ENCODE measurements at regions not wholly inside any gene's neighbourhood (a gene's known extent, or its start where the extent isn't known, plus 50 kb on each side); places are given as distances from the start of the nearest gene placed in this dataset.

DNA sequence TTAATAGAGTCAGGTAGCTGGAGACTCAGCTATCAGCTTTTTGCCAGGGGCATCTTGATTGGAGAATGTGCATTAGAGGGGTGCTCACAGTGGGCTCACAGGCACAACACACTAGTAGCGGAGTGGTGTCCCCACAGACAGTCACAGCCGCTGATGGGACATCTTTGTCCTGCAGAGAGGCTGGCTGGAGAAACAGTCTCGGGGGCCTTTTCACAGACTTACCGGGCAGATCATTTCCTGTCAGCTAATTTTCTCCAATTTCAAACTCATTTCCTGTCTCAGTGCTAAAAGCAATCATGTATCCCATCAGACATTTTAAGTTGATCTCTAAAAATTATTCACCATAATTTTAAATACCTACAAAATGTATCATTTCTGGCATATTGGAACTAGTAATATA, 562.6 kb downstream of the DCDC2C start:
- Histone ChIP-seq H3K9ac (ENCODE audit: low read depth in 1 of 2, low read length in 2 of 2) (no peak overlapping the region), H3K27me3 (ENCODE audit: control insufficient read depth in 2 of 2, insufficient read depth in 2 of 2, low read length in 2 of 2) (no peaks in the 10 kb centered on the region), H3K27ac (ENCODE audit: low read depth in 2 of 2, low read length in 2 of 2) (no peak overlapping the region), H3K36me3 (ENCODE audit: control insufficient read depth in 2 of 2, insufficient read depth in 2 of 2, low read length in 2 of 2) (no peaks in the 10 kb centered on the region), H3K9me3 (ENCODE audit: control insufficient read depth in 2 of 2, low read length in 2 of 2) (peaks cover 3 to 4% of the 10 kb centered on the region in 2 donors), H3K4me3 (ENCODE audit: low read length in 2 of 2) (no peak overlapping the region), H3K4me1 (ENCODE audit: control insufficient read depth in 2 of 2, insufficient read depth in 2 of 2, low read length in 2 of 2) (no peaks in the 10 kb centered on the region)

DNA sequence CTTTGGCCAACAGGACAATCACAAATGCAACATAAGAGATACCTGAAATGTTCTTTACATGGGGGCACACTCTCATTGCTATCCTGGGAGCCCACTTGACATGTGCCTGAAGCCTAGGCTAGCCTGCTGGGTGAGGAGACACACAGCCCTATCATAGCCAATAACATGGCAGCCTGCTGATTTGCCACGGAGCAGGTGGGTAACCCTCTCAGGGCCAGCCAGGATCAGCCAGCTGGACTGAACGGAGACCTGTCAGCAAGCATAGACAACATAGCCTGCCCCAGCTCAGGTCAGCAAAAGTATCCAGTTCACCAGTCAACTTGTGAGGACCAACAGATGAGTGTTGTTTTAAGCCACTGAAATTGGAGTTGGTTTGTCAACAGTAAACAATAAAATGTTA, 566.5 kb downstream of the DCDC2C start:
- no peaks in the 10 kb centered on the region for H3K36me3 ChIP-seq (ENCODE audit: control insufficient read depth in 2 of 2, insufficient read depth in 2 of 2, low read length in 2 of 2)
- no peak overlapping the region for H3K27ac ChIP-seq (ENCODE audit: low read depth in 2 of 2, low read length in 2 of 2)
- no peaks in the 10 kb centered on the region for H3K4me1 ChIP-seq (ENCODE audit: control insufficient read depth in 2 of 2, insufficient read depth in 2 of 2, low read length in 2 of 2)
- no peak overlapping the region for H3K4me3 ChIP-seq (ENCODE audit: low read length in 2 of 2)
- H3K9ac ChIP-seq (ENCODE audit: low read depth in 1 of 2, low read length in 2 of 2), result no peak overlapping the region
- peaks cover 3 to 4% of the 10 kb centered on the region in 2 donors for H3K9me3 ChIP-seq (ENCODE audit: control insufficient read depth in 2 of 2, low read length in 2 of 2)
- H3K27me3 ChIP-seq (ENCODE audit: control insufficient read depth in 2 of 2, insufficient read depth in 2 of 2, low read length in 2 of 2), result no peaks in the 10 kb centered on the region

DNA sequence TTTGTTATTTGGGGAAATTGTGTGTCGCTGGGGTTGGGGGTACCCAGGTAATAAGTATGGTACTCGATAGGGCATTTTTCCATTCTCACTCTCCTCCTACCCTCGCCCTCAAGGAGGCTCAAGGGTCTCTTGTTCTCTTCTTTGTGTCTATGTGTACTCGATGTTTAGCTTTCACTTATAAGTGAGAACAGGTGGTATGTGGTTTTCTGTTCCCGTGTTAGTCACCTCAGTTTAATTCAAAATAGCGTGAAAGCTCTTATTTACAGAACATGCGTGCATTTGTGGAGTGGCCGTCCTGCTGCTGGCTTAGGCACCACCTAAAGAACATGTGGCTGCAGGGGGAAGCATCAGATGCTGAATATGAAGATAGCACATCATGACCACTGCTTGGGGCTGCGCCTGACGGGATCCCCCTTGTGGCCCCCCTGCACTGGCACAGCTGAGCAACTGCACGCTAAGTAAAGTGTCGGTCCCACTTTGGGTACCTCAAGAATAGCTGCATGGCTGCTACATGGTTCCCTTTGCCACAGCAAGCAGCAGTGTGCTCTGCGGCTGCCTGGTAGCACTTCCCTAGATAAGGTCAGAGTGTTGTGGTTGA, 569.0 kb downstream of the DCDC2C start:
- peaks cover 3 to 6% of the 10 kb centered on the region in 2 donors for H3K9me3 ChIP-seq (ENCODE audit: control insufficient read depth in 2 of 2, low read length in 2 of 2)
- no peak overlapping the region for H3K27ac ChIP-seq (ENCODE audit: low read depth in 2 of 2, low read length in 2 of 2)
- no peak overlapping the region for H3K9ac ChIP-seq (ENCODE audit: low read depth in 1 of 2, low read length in 2 of 2)
- H3K4me1 ChIP-seq (ENCODE audit: control insufficient read depth in 2 of 2, insufficient read depth in 2 of 2, low read length in 2 of 2), result no peaks in the 10 kb centered on the region
- H3K27me3 ChIP-seq (ENCODE audit: control insufficient read depth in 2 of 2, insufficient read depth in 2 of 2, low read length in 2 of 2), result no peaks in the 10 kb centered on the region
- H3K4me3 ChIP-seq (ENCODE audit: low read length in 2 of 2), result no peak overlapping the region
- no peaks in the 10 kb centered on the region for H3K36me3 ChIP-seq (ENCODE audit: control insufficient read depth in 2 of 2, insufficient read depth in 2 of 2, low read length in 2 of 2)

DNA sequence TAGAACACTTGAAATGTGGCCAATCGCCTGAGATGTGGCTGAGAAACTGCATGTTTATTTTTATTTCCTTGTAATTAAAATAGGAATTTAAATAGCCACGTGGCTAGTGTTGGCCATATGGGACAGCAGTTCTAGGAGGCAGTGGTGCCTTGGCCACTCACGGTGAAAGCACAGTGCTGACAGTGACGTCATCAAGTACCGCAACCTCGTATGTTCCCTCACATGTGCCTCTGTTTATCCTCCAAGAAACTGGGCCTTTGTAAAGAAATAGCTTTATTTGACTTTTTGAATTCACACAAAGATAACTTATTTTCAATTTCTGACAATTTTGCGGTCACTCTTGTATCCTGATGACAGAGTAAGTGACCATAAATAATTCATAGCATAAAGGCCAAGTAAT, 575.0 kb downstream of the DCDC2C start:
- H3K9ac ChIP-seq (ENCODE audit: low read depth in 1 of 2, low read length in 2 of 2), result no peak overlapping the region
- peaks cover 0 to 2% of the 10 kb centered on the region in 2 donors for H3K9me3 ChIP-seq (ENCODE audit: control insufficient read depth in 2 of 2, low read length in 2 of 2)
- H3K27me3 ChIP-seq (ENCODE audit: control insufficient read depth in 2 of 2, insufficient read depth in 2 of 2, low read length in 2 of 2), result no peaks in the 10 kb centered on the region
- H3K27ac ChIP-seq (ENCODE audit: low read depth in 2 of 2, low read length in 2 of 2), result no peak overlapping the region
- no peaks in the 10 kb centered on the region for H3K4me1 ChIP-seq (ENCODE audit: control insufficient read depth in 2 of 2, insufficient read depth in 2 of 2, low read length in 2 of 2)
- H3K36me3 ChIP-seq (ENCODE audit: control insufficient read depth in 2 of 2, insufficient read depth in 2 of 2, low read length in 2 of 2), result no peaks in the 10 kb centered on the region
- H3K4me3 ChIP-seq (ENCODE audit: low read length in 2 of 2), result no peak overlapping the region

DNA sequence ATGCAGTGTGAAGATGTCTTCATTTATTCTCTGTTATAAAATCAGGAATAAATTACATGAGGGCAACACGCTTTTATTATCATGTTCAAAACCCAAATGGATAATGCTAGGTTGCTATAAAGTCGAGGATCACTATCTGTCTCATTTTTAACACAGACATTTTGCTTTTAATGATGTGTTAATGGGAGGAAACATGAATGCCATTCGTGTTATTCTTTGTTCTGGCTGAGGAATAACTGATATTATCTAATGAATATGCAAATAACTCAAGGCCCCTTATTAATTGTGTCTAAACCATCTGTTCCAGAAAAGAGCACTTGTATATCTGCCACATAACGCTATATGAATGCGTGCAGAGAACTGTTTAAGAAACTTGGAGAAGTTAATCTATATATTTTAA, 576.1 kb downstream of the DCDC2C start:
- H3K27me3 ChIP-seq (ENCODE audit: control insufficient read depth in 2 of 2, insufficient read depth in 2 of 2, low read length in 2 of 2), result no peaks in the 10 kb centered on the region
- H3K4me3 ChIP-seq (ENCODE audit: low read length in 2 of 2), result no peak overlapping the region
- H3K27ac ChIP-seq (ENCODE audit: low read depth in 2 of 2, low read length in 2 of 2), result no peak overlapping the region
- H3K9ac ChIP-seq (ENCODE audit: low read depth in 1 of 2, low read length in 2 of 2), result no peak overlapping the region
- H3K9me3 ChIP-seq (ENCODE audit: control insufficient read depth in 2 of 2, low read length in 2 of 2), result peaks cover 0 to 2% of the 10 kb centered on the region in 2 donors
- no peaks in the 10 kb centered on the region for H3K36me3 ChIP-seq (ENCODE audit: control insufficient read depth in 2 of 2, insufficient read depth in 2 of 2, low read length in 2 of 2)
- no peaks in the 10 kb centered on the region for H3K4me1 ChIP-seq (ENCODE audit: control insufficient read depth in 2 of 2, insufficient read depth in 2 of 2, low read length in 2 of 2)

DNA sequence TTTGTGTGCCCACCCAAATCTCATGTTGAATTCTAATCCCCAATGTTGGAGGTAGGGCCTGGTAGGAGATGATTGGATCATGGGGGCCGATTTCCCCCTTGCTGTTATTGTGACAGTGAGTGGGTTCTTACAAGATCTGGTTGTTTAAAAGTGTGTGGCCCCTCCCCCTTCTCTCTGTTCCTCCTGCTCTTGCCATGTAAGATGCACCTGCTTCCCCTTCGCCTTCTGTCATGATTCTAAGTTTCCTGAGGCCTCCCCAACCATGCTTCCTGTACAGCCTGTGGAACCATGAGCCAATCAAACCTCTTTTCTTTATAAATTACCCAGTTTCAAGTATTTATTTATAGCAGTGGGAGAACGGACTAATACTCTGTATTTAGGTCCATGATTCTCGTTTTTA, 588.1 kb downstream of the DCDC2C start:
- H3K9ac ChIP-seq (ENCODE audit: low read depth in 1 of 2, low read length in 2 of 2), result no peak overlapping the region
- no peaks in the 10 kb centered on the region for H3K4me1 ChIP-seq (ENCODE audit: control insufficient read depth in 2 of 2, insufficient read depth in 2 of 2, low read length in 2 of 2)
- H3K36me3 ChIP-seq (ENCODE audit: control insufficient read depth in 2 of 2, insufficient read depth in 2 of 2, low read length in 2 of 2), result no peaks in the 10 kb centered on the region
- H3K4me3 ChIP-seq (ENCODE audit: low read length in 2 of 2), result no peak overlapping the region
- no peaks in the 10 kb centered on the region for H3K27me3 ChIP-seq (ENCODE audit: control insufficient read depth in 2 of 2, insufficient read depth in 2 of 2, low read length in 2 of 2)
- H3K9me3 ChIP-seq (ENCODE audit: control insufficient read depth in 2 of 2, low read length in 2 of 2), result no peaks in the 10 kb centered on the region
- no peak overlapping the region for H3K27ac ChIP-seq (ENCODE audit: low read depth in 2 of 2, low read length in 2 of 2)

DNA sequence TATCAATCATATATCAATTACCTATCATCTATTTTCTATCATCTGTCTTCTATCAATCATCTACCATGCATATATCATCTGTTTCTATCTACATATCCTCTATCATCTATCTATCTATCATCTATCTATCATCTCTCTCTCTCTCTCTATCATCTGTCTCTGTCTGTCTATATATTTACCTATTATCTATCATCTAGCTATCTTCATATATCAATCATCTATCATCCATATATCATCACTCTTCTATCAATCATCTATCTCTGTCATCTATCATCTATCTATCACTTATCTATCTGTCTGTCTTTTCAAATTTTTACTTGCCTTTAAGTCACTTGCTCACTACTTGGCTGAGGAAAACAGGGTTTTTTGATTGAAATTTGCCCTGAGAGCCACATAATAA, 592.3 kb downstream of the DCDC2C start:
- Histone ChIP-seq H3K9me3 (ENCODE audit: control insufficient read depth in 2 of 2, low read length in 2 of 2) (peaks cover 0 to 4% of the 10 kb centered on the region in 2 donors), H3K4me3 (ENCODE audit: low read length in 2 of 2) (no peak overlapping the region), H3K4me1 (ENCODE audit: control insufficient read depth in 2 of 2, insufficient read depth in 2 of 2, low read length in 2 of 2) (no peaks in the 10 kb centered on the region), H3K27ac (ENCODE audit: low read depth in 2 of 2, low read length in 2 of 2) (no peak overlapping the region), H3K9ac (ENCODE audit: low read depth in 1 of 2, low read length in 2 of 2) (no peak overlapping the region), H3K27me3 (ENCODE audit: control insufficient read depth in 2 of 2, insufficient read depth in 2 of 2, low read length in 2 of 2) (no peaks in the 10 kb centered on the region), H3K36me3 (ENCODE audit: control insufficient read depth in 2 of 2, insufficient read depth in 2 of 2, low read length in 2 of 2) (no peaks in the 10 kb centered on the region)

DNA sequence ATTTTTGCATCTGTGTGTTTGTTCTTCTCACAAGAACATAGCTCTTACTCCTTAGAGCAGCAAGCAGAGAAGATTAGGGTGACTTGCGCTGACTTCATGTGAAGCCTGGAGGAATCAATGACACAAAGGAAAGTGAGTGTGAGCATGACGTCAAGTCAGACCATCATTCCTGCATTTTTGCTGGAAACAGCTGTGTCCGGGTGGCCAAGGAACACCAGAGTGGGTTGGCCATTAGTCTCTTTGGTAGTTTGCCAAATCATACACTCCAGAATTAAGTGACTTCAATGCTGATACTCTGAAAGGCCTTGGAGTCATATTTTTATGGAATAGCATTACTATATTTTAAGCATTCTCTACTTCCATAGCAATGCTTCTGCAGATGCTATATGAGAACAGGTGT, 597.2 kb downstream of the DCDC2C start:
- peaks cover 0 to 4% of the 10 kb centered on the region in 2 donors for H3K9me3 ChIP-seq (ENCODE audit: control insufficient read depth in 2 of 2, low read length in 2 of 2)
- H3K27me3 ChIP-seq (ENCODE audit: control insufficient read depth in 2 of 2, insufficient read depth in 2 of 2, low read length in 2 of 2), result no peaks in the 10 kb centered on the region
- H3K27ac ChIP-seq (ENCODE audit: low read depth in 2 of 2, low read length in 2 of 2), result no peak overlapping the region
- no peaks in the 10 kb centered on the region for H3K36me3 ChIP-seq (ENCODE audit: control insufficient read depth in 2 of 2, insufficient read depth in 2 of 2, low read length in 2 of 2)
- no peak overlapping the region for H3K4me3 ChIP-seq (ENCODE audit: low read length in 2 of 2)
- H3K4me1 ChIP-seq (ENCODE audit: control insufficient read depth in 2 of 2, insufficient read depth in 2 of 2, low read length in 2 of 2), result no peaks in the 10 kb centered on the region
- no peak overlapping the region for H3K9ac ChIP-seq (ENCODE audit: low read depth in 1 of 2, low read length in 2 of 2)

DNA sequence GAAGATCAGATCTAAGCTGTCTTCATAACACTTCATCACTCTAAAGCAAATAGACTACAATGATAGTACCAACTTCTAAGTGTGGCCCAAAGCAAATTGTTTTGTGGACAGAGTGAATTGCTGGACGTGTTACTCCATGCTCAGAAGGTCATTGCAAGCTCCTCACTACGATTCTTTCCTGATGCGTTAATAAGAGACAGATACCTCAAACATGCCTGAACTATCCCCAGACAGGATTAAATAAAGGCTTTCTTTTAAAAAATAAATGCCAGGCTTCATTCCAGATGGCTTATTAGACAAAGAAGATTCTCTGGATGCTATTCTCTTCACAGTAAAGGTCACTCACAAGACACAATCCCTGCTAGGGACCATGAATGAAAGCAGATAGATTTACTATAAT, 621.2 kb downstream of the DCDC2C start:
- Histone ChIP-seq H3K36me3 (ENCODE audit: control insufficient read depth in 2 of 2, insufficient read depth in 2 of 2, low read length in 2 of 2) (no peaks in the 10 kb centered on the region), H3K9me3 (ENCODE audit: control insufficient read depth in 2 of 2, low read length in 2 of 2) (no peaks in the 10 kb centered on the region), H3K4me1 (ENCODE audit: control insufficient read depth in 2 of 2, insufficient read depth in 2 of 2, low read length in 2 of 2) (no peaks in the 10 kb centered on the region), H3K9ac (ENCODE audit: low read depth in 1 of 2, low read length in 2 of 2) (no peak overlapping the region), H3K4me3 (ENCODE audit: low read length in 2 of 2) (no peak overlapping the region), H3K27ac (ENCODE audit: low read depth in 2 of 2, low read length in 2 of 2) (no peak overlapping the region), H3K27me3 (ENCODE audit: control insufficient read depth in 2 of 2, insufficient read depth in 2 of 2, low read length in 2 of 2) (no peaks in the 10 kb centered on the region)

DNA sequence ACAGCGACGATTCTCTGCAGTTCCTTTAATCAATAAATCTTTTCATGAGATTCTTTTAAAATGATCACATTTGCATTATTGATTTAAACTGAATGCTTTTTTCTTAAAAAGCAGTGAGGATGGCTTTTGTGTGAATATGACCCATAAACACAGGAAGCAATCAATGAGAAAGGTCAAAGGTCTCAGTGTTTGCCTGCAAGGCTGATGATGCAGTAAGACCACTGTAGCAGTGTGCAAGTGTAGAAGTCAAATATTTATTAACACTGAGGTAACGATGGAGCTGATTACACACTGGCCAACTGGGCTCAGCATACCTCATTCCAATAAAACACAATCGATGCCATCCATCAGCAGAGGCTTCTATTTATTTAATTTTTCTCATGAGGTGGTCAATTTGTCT, 633.5 kb downstream of the DCDC2C start:
- Histone ChIP-seq H3K27ac (ENCODE audit: low read depth in 2 of 2, low read length in 2 of 2) (no peak overlapping the region), H3K4me1 (ENCODE audit: control insufficient read depth in 2 of 2, insufficient read depth in 2 of 2, low read length in 2 of 2) (no peaks in the 10 kb centered on the region), H3K27me3 (ENCODE audit: control insufficient read depth in 2 of 2, insufficient read depth in 2 of 2, low read length in 2 of 2) (no peaks in the 10 kb centered on the region), H3K4me3 (ENCODE audit: low read length in 2 of 2) (no peak overlapping the region), H3K9ac (ENCODE audit: low read depth in 1 of 2, low read length in 2 of 2) (no peak overlapping the region), H3K36me3 (ENCODE audit: control insufficient read depth in 2 of 2, insufficient read depth in 2 of 2, low read length in 2 of 2) (no peaks in the 10 kb centered on the region), H3K9me3 (ENCODE audit: control insufficient read depth in 2 of 2, low read length in 2 of 2) (peaks cover 0 to 5% of the 10 kb centered on the region in 2 donors)

DNA sequence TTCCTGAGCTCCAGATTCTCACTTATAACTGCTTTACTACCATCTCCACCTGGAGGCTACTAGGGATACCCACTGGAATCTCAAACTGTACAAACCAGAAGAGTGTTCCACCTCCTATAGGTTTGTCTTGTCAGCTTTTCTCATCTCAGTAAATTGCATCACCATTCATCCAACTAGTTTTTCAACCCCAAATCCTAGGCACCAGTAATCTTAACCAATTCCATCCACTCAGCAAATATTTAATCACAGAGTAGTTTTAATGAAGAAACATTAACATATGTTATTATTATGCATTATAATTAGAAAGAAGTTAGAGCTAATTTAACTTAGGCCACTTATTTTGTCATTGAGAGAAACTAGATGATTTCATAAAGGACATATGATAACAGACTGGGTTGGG, 635.0 kb downstream of the DCDC2C start:
- Histone ChIP-seq H3K27ac (ENCODE audit: low read depth in 2 of 2, low read length in 2 of 2) (no peak overlapping the region), H3K36me3 (ENCODE audit: control insufficient read depth in 2 of 2, insufficient read depth in 2 of 2, low read length in 2 of 2) (no peaks in the 10 kb centered on the region), H3K4me1 (ENCODE audit: control insufficient read depth in 2 of 2, insufficient read depth in 2 of 2, low read length in 2 of 2) (no peaks in the 10 kb centered on the region), H3K9ac (ENCODE audit: low read depth in 1 of 2, low read length in 2 of 2) (no peak overlapping the region), H3K4me3 (ENCODE audit: low read length in 2 of 2) (no peak overlapping the region), H3K9me3 (ENCODE audit: control insufficient read depth in 2 of 2, low read length in 2 of 2) (peaks cover 0 to 5% of the 10 kb centered on the region in 2 donors), H3K27me3 (ENCODE audit: control insufficient read depth in 2 of 2, insufficient read depth in 2 of 2, low read length in 2 of 2) (no peaks in the 10 kb centered on the region)
